Kidney (tissue), 13 donors: ENCODE measurements at regions not wholly inside any gene's neighbourhood (a gene's known extent, or its start where the extent isn't known, plus 50 kb on each side); places are given as distances from the start of the nearest gene placed in this dataset.

Experiments used
- DNase-seq, 5 donors: peaks; one replicate each; pipeline ENCODE4 v3.0.0-alpha.2; 2013 to 2020
- FAIRE-seq: peaks from 2 replicates; lab custom pipeline; 2012; peaks lifted over from hg19 to GRCh38; lab: Jason Lieb, UNC
- H3K27ac ChIP-seq, 2 donors: one replicate each; pipeline ENCODE4 v1.7.0; 2013; ENCODE audit warnings: low read depth in 2 of 2, low read length in 2 of 2, inconsistent platforms in 1 of 2
- H3K27me3 ChIP-seq: one replicate; pipeline ENCODE4 v1.7.1; 2013; ENCODE audit warnings: low read length, inconsistent platforms; ENCODE audit not compliant: control insufficient read depth, insufficient read depth
- H3K36me3 ChIP-seq, 3 donors: one replicate each; pipeline versions ENCODE4 v1.7.0 to v1.7.1; 2013; ENCODE audit warnings: low read length in 3 of 3, control low read depth in 1 of 3, inconsistent platforms in 1 of 3; ENCODE audit not compliant: insufficient read depth in 3 of 3, control insufficient read depth in 2 of 3
- H3K4me1 ChIP-seq, 3 donors: one replicate each; pipeline versions ENCODE4 v1.7.0 to v1.7.1; 2013; ENCODE audit warnings: low read length in 3 of 3, inconsistent platforms in 1 of 3, low read depth in 1 of 3; ENCODE audit not compliant: control insufficient read depth in 2 of 3, insufficient read depth in 2 of 3
- H3K4me3 ChIP-seq, 3 donors: one replicate each; pipeline versions ENCODE4 v1.7.0 to v1.8.1; 2013; ENCODE audit warnings: low read length in 3 of 3, control low read depth in 1 of 3, inconsistent platforms in 1 of 3
- H3K9ac ChIP-seq, 3 donors: one replicate each; pipeline versions ENCODE4 v1.7.0 to v1.7.1; 2013; ENCODE audit warnings: low read length in 3 of 3, control low read depth in 1 of 3, inconsistent platforms in 1 of 3
- H3K9me3 ChIP-seq, 3 donors: one replicate each; pipeline versions ENCODE4 v1.7.0 to v1.7.1; 2013; ENCODE audit warnings: low read length in 3 of 3, control low read depth in 1 of 3, inconsistent platforms in 1 of 3; ENCODE audit not compliant: control insufficient read depth in 2 of 3, insufficient read depth in 1 of 3
- intact Hi-C: fragments of 100-400 bp; cut with DNase I; formaldehyde crosslinking; loops from one replicate; pipeline ENCODE4 v1.11.1; 2022
- TF ChIP-seq, protein P1 (sequence below): IDR thresholded peaks from 3 replicates; pipeline ENCODE4 v1.5.1; 2012; ENCODE audit warnings: mild to moderate bottlenecking, moderate library complexity, borderline replicate concordance; ENCODE audit not compliant: insufficient read depth; ENCODE audit errors: extremely low read depth
- donor health status: control.
- donor health status: control.
- donor health status: control.
- donor health status: control.
- donor health status: control.
- donor health status: DM: yes; HTN: yes; CAD: no.
- donor health status: Normal renal cell carcinoma (clear cell type).

DNA sequence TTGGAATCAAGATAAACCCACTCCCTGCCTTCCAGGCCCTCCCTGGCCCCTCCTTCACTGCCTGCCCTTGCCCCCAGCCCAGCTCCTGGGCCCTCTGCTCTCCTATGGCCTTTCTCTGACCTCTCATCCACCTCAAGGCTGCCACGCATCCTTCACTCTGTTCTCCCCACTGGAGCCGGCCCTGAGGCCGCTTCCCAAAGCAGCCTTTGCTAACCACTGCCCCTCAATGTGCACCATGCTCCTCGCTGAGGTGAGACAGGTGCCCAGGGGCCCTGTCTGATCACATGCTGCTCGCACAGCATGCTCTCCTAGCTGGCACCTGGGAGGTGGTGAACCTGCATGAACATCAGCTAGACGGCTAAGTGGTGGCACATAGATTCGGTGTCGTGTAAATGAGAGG lies 138.5 kb upstream of the RET start:
- Histone ChIP-seq H3K4me3 (no peak overlapping the region), H3K9me3 (no peaks in the 10 kb centered on the region), H3K27ac (no peak overlapping the region), H3K4me1 (peaks cover 0 to 2% (median 0%) of the 10 kb centered on the region in 3 donors), H3K36me3 (no peaks in the 10 kb centered on the region), H3K9ac (no peak overlapping the region), H3K27me3 (no peaks in the 10 kb centered on the region)
- TF ChIP-seq, protein P1, sequence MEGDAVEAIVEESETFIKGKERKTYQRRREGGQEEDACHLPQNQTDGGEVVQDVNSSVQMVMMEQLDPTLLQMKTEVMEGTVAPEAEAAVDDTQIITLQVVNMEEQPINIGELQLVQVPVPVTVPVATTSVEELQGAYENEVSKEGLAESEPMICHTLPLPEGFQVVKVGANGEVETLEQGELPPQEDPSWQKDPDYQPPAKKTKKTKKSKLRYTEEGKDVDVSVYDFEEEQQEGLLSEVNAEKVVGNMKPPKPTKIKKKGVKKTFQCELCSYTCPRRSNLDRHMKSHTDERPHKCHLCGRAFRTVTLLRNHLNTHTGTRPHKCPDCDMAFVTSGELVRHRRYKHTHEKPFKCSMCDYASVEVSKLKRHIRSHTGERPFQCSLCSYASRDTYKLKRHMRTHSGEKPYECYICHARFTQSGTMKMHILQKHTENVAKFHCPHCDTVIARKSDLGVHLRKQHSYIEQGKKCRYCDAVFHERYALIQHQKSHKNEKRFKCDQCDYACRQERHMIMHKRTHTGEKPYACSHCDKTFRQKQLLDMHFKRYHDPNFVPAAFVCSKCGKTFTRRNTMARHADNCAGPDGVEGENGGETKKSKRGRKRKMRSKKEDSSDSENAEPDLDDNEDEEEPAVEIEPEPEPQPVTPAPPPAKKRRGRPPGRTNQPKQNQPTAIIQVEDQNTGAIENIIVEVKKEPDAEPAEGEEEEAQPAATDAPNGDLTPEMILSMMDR, result no peak
- DNase-seq (peak in 2 of 5 donors; percentile 21 to 43), FAIRE-seq (no peak)
- intact Hi-C loops, result no loop called here

DNA sequence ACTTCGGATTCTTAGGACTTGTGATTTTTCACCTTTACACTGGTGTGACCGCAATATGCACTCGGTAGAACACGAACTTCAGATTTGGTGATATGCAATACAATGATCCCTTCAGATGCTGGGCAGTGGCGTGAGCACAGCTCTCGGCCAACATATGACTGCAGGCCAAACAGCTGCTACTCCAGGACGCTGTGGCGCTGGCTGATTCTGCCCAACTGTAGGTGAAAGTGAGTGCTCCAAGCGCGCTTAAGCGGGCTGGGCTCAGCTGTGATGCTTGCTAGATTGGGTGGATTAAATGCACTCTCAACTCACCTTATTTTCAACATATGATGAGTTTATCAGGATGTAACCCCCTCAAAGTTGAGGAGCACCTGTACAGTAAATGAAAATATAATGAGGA lies 137.6 kb upstream of the RET start:
- FAIRE-seq (no peak), DNase-seq (peak in 4 of 5 donors; percentile 24 to 39 (median 30))
- H3K36me3 ChIP-seq, result no peaks in the 10 kb centered on the region
- H3K9me3 ChIP-seq, result no peaks in the 10 kb centered on the region
- H3K27me3 ChIP-seq, result no peaks in the 10 kb centered on the region
- H3K9ac ChIP-seq, result no peak overlapping the region
- H3K4me1 ChIP-seq, result no peaks in the 10 kb centered on the region
- intact Hi-C loops, result no loop called here
- H3K27ac ChIP-seq, result no peak overlapping the region
- TF ChIP-seq, protein P1, result no peak
- H3K4me3 ChIP-seq, result no peak overlapping the region

DNA sequence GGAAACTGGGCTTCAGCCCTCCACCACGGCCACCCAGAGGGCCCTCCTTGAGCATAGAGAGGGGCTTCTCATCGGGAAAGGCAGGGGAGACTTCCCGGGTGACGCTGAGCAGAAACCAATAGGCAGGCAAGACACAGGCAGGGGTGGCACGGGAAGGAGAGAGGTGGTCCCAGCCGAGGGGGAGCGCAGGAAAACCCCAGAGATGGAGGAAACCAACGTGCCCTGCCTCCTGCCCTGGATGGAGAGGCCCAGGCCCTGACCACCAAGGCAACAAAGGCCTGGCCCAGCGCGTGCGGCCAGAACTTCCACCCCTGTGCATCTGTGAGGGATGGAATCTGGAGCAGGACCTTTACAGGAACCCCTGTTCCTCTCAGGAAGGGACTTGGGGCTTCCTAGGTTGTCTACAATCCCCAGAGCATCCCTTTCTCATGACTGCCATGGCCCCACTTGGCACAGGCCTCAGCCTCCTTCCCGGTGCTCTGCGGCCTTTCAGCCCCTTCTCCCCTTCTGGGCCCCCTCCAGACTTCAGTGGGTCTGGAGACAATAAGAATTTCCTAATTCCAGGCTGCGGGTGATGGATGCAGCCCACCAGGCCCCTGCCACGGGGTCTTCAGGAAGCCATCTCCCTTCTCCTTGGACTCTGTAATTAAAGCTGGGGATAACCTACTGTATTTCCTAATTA lies 137.0 kb upstream of the RET start:
- H3K9me3 ChIP-seq, result no peaks in the 10 kb centered on the region
- no peak overlapping the region for H3K27ac ChIP-seq
- intact Hi-C loops, result no loop called here
- FAIRE-seq (no peak), DNase-seq (peak in 2 of 5 donors; percentile 28 to 38)
- H3K27me3 ChIP-seq, result no peaks in the 10 kb centered on the region
- no peak overlapping the region for H3K9ac ChIP-seq
- TF ChIP-seq, protein P1, result no peak
- no peak overlapping the region for H3K4me3 ChIP-seq
- H3K36me3 ChIP-seq, result no peaks in the 10 kb centered on the region
- no peaks in the 10 kb centered on the region for H3K4me1 ChIP-seq
